LNCaP clone FGC (cell line): ENCODE measurements at regions not wholly inside any gene's neighbourhood (a gene's known extent, or its start where the extent isn't known, plus 50 kb on each side); places are given as distances from the start of the nearest gene placed in this dataset.

ENCODE experiments used
- DNase-seq: peaks from one replicate; pipeline ENCODE4 v3.0.0-alpha.2; 2011; ENCODE audit warnings: low read depth
- H3K4me3 ChIP-seq: 2 replicates; pipeline ENCODE4 v1.5.1; 2011; ENCODE audit warnings: mild to moderate bottlenecking, low read depth, low read length, control low read depth
- TF ChIP-seq, protein P1 (sequence below): IDR thresholded peaks from 2 replicates; pipeline ENCODE4 v1.5.1; 2012; ENCODE audit warnings: mild to moderate bottlenecking; ENCODE audit not compliant: control insufficient read depth, insufficient read depth; ENCODE audit errors: extremely low read depth

DNA sequence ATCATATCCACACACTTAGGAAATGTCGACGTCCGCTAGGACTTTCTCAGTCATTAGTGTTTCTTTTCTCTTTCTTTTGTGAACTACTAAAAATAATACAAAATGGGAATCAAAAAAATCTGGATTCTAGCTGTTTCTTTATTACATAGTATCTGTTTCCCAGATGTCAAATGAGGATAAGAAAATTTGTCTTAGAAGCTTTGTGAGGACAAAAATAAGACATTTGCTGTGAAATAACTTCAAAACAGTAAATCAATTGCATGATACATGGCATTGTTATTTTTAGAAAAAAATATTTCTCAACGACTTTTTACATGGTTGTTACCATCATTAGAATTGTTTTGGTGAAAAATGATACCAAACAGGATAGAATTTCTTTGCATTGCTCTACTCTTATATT is 71.4 kb upstream of the IFNG-AS1 start:
- DNase-seq = no peak
- TF ChIP-seq, protein P1, sequence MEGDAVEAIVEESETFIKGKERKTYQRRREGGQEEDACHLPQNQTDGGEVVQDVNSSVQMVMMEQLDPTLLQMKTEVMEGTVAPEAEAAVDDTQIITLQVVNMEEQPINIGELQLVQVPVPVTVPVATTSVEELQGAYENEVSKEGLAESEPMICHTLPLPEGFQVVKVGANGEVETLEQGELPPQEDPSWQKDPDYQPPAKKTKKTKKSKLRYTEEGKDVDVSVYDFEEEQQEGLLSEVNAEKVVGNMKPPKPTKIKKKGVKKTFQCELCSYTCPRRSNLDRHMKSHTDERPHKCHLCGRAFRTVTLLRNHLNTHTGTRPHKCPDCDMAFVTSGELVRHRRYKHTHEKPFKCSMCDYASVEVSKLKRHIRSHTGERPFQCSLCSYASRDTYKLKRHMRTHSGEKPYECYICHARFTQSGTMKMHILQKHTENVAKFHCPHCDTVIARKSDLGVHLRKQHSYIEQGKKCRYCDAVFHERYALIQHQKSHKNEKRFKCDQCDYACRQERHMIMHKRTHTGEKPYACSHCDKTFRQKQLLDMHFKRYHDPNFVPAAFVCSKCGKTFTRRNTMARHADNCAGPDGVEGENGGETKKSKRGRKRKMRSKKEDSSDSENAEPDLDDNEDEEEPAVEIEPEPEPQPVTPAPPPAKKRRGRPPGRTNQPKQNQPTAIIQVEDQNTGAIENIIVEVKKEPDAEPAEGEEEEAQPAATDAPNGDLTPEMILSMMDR = no peak
- no peak overlapping the region for H3K4me3 ChIP-seq

DNA sequence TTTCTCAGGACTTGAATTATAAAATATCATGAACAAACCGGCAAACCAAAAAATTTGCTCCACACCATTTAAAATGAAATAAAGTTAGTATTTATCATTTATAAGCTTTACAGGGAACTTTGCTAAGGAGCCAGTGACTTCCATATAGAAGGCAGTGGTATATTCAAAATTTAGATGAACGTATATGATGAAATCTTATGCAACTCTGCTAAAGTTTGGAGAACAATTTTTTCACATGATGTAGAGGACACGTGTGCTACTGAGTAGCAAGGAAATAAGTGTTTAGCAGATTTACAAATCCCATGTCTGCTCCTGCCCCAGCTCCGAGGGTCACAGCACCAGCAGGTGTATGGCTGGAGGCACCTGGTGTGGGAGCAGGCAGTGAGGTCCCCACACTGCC is 70.8 kb upstream of the IFNG-AS1 start:
- no peak for DNase-seq
- H3K4me3 ChIP-seq = no peak overlapping the region
- TF ChIP-seq, protein P1 = no peak

DNA sequence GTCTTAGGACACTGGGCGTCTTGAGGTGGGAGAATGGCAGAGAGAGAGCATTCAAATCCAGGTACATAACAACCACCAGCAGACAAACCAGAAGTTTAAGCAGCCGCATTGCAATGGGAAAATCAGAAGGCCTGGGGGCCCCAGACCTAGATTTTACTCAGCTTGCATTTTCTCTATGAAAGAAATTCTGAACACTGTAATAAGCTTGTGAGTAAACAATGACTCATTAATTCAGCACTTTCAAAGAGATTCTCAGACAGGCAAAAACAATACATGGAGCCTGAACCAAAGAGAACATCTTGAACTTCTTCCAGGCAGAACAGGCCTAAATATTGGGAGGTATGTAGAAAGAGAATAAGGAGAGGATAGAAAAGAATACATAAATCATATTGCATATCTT is 69.8 kb upstream of the IFNG-AS1 start:
- TF ChIP-seq, protein P1 = no peak
- no peak for DNase-seq
- H3K4me3 ChIP-seq = no peak overlapping the region

DNA sequence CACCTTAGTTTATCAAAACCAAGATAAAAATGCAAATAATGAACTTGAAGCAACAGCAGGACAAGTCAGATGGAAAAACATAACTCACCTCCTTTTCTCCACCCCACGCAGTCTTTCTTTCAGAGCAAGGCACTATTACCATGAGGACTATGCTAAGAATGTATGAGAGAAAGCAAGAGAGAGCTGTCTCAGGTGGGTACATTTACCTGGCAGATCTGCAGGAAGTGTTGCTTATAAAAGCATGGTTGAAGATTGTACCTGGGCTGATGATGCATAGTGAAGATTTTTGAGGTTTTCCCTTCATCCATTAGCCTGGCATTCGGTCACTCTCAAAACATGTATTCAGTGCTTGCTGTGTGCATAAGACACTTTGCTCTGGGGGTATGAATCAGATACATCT is 68.8 kb upstream of the IFNG-AS1 start:
- no peak overlapping the region for H3K4me3 ChIP-seq
- no peak for DNase-seq
- TF ChIP-seq, protein P1 = no peak

DNA sequence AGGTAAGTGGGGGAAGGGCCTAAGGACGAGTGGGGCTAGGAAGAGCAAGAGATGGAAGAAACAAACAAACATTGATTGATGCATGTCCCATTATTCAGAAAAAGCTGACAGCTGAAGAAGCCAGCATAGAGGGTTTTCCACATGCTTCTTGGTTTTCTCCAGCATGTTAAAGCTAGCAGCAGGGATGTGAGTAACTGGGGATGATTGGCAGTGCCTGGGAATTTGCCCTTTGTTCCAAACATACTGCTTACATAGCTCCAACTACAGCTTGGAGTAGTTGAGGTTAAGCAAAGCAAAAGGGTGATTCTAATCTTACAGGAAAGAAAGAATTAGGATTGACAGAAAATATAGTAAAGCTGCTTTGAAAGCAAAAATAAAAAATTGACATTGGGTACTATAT is 68.0 kb upstream of the IFNG-AS1 start:
- H3K4me3 ChIP-seq = no peak overlapping the region
- TF ChIP-seq, protein P1 = no peak
- no peak for DNase-seq

DNA sequence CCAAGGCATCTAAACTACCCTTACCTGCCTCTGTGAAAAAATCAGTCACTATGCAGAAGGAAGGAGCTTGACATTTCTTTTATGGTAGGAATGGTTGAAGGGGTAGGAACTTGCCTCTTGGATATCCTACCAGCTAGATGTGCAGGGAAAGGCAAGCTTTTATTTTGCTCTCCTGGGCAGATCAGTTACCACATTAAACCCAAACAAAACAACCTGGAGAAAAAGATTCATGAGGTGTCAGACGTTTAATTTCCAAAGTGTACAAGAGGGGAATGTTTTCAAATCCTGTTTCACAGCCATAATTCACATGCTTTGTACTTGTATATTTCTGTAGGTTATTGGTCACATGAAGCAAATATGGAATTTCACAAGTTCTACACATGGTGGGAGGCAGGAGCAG is 67.0 kb upstream of the IFNG-AS1 start:
- no peak overlapping the region for H3K4me3 ChIP-seq
- DNase-seq = no peak
- TF ChIP-seq, protein P1 = no peak

DNA sequence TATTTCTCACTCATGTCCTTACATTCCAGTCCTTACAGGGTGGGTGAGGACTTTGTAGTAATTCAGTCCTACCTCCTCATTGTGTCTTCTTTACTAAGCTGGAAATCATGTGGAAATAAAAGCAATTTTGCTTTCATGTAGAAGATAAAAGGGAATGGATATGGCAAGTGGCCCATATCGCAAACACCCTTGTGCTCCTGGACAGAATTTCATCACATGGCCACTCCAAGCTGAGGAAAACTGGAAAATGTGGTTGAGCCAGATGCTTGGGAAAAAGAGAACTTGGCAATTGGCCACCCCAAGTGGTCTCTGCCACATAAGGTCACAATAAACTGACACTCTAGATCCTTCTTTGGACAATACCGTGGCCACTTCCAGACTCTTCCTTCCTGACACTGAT is 64.2 kb upstream of the IFNG-AS1 start:
- peak; percentile 34 for DNase-seq
- TF ChIP-seq, protein P1 = no peak
- H3K4me3 ChIP-seq = no peak overlapping the region
